ENCODE measurements at regions not wholly inside any gene's neighbourhood (a gene's known extent, or its start where the extent isn't known, plus 50 kb on each side); places are given as distances from the start of the nearest gene placed in this dataset.
"Not testable (repeated sequence)": the region's sequence is repeated elsewhere in the genome, so short reads cannot be mapped to it uniquely, and the experiment has no call there.

DNA sequence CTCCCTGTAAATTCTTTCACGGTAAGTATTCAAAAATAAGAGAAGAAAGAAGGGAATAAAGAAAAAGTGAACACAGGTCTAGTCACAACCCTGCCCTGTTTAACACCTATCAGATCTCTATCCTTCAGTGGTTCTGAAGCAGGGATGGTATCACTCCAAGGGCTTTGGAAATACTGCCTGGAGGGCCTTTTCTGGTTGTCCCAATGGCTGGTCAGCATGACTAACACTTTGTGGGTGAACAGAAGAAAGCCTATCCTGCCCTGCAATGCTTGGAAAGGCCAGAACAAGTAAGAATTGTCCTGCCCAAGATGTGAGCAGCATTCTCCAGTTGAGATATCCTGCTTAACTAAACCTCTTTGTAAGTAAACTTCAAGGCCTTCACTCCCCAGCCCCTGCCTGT lies 124.9 kb downstream of the TMEM167A start:
- TF ChIP-seq, protein P1, sequence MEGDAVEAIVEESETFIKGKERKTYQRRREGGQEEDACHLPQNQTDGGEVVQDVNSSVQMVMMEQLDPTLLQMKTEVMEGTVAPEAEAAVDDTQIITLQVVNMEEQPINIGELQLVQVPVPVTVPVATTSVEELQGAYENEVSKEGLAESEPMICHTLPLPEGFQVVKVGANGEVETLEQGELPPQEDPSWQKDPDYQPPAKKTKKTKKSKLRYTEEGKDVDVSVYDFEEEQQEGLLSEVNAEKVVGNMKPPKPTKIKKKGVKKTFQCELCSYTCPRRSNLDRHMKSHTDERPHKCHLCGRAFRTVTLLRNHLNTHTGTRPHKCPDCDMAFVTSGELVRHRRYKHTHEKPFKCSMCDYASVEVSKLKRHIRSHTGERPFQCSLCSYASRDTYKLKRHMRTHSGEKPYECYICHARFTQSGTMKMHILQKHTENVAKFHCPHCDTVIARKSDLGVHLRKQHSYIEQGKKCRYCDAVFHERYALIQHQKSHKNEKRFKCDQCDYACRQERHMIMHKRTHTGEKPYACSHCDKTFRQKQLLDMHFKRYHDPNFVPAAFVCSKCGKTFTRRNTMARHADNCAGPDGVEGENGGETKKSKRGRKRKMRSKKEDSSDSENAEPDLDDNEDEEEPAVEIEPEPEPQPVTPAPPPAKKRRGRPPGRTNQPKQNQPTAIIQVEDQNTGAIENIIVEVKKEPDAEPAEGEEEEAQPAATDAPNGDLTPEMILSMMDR (IDR thresholded peaks at IDR 0.05; ENCODE audit: borderline replicate concordance, insufficient read depth, low read depth, low read length), result no peak
- no peak overlapping the region for H3K4me3 ChIP-seq (ENCODE audit: low read depth, low read length)

DNA sequence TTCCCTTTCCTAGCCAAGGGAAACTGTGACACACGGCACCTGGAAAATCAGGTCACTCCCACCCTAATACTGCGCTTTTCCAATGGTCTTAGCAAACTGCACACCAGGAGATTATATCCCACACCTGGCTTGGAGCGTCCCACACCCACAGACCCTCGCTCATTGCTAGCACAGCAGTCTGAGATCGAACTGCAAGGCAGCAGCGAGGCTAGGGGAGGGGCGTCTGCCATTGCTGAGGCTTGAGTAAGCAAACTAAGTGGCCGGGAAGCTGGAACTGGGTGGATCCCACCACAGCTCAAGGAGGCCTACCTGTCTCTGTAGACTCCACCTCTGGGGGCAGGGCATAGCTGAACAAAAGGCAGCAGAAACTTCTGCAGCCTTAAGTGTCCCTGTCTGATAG lies 132.9 kb downstream of the TMEM167A start:
- not testable (repeated sequence) for H3K4me3 ChIP-seq (ENCODE audit: low read depth, low read length)

DNA sequence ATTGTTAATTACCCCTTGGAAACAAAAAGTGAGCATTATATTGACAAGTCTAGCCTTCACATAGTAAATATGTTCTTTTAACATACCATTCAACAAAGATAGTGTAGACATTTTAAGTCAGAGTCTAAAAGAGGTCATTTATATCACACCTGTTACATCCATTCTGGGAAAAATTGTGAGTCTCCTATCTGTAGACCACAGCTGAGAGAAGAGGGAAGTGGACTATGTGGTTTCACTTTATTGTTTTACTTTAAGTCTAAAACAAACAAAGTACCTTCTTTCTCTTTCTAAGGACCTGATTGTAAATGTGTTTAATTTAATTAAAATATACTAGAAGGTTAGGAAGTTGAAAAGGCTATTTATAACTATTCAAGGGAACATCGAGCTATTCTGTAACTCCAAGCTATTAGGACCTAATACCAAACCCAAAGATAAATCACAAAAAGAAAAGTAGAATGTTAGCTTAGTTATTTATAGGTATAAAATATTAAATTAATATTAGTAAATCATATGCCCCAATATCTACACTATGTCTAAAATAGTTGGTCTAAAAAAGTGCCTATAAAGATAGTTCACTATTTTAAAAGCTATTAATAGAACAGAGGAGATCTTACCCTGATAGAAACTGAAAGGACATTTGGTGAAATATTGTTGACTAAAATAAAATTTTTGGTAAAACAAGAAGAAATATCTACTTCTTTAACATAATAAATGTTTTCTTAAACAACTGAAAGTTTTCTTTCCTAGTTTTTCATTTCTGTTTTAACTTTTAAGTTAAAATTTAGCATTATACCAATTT lies 134.9 kb downstream of the TMEM167A start:
- H3K4me3 ChIP-seq (ENCODE audit: low read depth, low read length), result no peak overlapping the region
- TF ChIP-seq, protein P1 (IDR thresholded peaks at IDR 0.05; ENCODE audit: borderline replicate concordance, insufficient read depth, low read depth, low read length), result no peak

DNA sequence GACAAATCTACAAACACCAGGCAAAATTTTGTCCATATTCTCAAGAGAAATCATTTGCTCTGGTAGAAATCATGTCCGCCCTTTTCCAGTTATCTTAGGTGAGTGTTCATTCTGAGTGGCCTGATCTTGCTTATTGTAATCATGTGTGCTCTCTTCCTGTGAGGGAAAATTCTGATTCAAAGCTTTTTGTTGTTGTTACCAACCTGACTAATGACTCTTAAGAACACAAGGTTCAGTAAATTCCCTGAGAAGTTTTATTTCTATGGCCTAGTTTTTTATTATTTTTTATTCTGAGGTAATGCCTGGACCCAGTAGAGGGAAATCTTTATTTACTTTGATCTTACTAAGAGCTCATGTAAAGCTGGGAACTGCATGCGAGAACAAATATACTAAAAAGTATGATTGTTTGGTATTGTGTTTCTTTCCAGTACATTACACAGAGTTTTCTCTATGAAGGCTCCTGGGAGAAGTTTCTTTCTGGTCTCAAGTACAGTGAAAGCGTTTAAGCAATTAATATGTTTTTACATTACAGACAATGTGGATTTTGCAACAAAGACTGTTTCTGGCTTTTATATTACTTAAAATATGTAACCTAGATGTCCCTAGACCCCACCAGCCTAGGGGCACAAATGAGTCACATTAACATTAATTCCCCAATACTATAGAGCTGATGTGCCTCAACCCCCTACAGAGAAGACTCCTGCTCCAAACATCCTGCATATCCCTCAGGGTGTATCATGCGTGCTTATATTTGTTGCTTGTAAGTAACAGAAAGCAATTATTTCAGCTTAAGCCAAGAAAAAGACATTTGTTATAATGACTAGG lies 138.1 kb downstream of the TMEM167A start:
- TF ChIP-seq, protein P1 (IDR thresholded peaks at IDR 0.05; ENCODE audit: borderline replicate concordance, insufficient read depth, low read depth, low read length), result no peak
- H3K4me3 ChIP-seq (ENCODE audit: low read depth, low read length), result no peak overlapping the region

DNA sequence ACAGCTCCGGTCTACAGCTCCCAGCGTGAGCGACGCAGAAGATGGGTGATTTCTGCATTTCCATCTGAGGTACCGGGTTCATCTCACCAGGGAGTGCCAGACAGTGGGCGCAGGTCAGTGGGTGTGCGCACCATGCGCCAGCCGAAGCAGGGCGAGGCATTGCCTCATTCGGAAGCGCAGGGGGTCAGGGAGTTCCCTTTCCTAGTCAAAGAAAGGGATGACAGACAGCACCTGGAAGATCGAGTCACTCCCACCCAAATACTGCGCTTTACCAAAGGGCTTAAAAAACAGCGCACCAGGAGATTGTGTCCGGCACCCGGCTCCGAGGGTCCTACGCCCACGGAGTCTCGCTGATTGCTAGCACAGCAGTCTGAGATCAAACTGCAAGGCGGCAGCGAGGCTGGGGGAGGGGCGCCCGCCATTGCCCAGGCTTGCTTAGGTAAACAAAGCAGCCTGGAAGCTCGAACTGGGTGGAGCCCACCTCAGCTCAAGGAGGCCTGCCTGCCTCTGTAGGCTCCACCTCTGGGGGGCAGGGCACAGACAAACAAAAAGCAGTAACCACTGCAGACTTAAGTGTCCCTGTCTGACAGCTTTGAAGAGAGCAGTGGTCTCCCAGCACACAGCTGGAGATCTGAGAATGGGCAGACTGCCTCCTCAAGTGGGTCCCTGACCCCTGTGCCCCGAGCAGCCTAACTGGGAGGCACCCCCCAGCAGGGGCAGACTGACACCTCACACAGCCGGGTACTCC lies 144.5 kb downstream of the TMEM167A start:
- H3K4me3 ChIP-seq (ENCODE audit: low read depth, low read length), result not testable (repeated sequence)

DNA sequence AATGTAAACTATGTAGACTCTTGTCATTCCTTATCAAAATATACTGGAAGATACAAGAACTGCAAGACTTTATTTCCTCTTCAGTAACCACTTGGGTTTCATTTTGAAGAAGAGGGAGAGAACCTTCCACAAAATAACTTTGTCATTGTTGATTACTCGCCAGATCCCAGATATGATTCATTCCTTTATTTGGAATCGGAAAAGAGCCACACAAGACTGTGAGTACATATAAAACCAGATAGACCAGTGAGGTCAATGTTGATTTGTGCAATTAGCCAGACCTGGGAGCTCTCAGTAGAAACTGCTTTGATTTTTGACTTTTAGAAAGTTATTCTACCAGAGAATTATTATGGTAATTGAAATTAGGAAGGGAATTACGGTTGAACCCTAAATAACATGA lies 146.1 kb downstream of the TMEM167A start:
- TF ChIP-seq, protein P1 (IDR thresholded peaks at IDR 0.05; ENCODE audit: borderline replicate concordance, insufficient read depth, low read depth, low read length), result no peak
- H3K4me3 ChIP-seq (ENCODE audit: low read depth, low read length), result no peak overlapping the region

DNA sequence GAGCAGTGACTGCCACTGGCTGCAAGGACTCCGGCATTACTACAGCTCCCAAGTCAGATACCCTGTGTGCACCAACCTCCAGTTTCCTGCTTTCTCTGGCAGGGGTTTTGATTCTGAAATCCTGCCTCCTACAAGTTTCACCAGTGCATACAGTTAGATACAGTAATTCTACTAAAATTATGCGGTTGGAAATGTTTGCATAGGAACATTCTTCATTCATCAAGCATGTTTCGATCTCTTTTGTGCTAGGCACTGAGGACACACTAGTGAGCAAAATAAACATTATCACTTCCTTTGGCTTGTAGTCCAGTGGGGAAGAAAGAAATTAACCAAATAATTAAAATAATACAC lies 152.2 kb downstream of the TMEM167A start:
- TF ChIP-seq, protein P1 (IDR thresholded peaks at IDR 0.05; ENCODE audit: borderline replicate concordance, insufficient read depth, low read depth, low read length), result no peak
- no peak overlapping the region for H3K4me3 ChIP-seq (ENCODE audit: low read depth, low read length)

All from GM12875 (cell line).